HG03039 (cell line): ENCODE measurements at regions not wholly inside any gene's neighbourhood (a gene's known extent, or its start where the extent isn't known, plus 50 kb on each side); places are given as distances from the start of the nearest gene placed in this dataset.

Experiments used
- ATAC-seq: cut with Tn5 transposase; IDR thresholded peaks from one replicate; pipeline ENCODE4 v1.9.1; 2021; ENCODE audit warnings: mild to moderate bottlenecking, moderate library complexity; ENCODE audit not compliant: unreplicated experiment

DNA sequence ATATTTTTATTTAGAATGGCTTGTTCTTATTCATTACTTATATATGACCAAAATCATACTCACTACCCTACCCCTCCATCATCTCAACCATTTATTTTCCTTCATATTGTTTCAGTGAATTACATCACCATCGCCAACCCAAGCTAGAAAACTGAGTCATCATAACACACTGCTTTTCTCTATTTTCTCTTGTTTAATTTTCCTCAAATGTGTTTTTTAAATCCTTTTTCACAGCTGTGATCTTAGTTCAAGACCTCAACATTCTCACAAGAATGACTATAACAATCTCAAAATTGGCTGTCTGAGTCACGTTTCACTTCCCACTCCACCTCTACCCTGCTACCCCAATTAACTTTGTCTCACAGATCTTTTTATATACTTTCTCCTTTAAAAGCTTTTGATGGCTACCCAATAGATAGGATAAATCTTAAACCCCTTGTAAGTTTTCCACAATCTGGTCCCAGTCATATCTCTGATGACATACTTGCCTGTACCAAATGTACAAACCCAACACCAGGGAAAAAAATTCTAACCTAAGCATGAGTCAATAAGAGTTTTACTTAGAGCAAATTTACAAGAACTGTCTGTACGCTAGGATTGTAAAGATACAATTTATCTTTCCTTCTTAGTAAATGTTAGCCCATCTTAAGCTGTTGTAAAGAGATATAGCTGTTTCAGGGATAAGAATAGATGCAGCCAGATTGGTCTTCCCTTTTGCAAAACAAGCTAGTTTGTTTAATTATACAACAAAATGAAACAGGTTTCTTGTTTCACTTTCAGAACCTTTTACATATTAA, 635.1 kb upstream of the SLC39A10 start:
- ATAC-seq = peak; percentile 81

- ATAC-seq = no peak
Observed at GRCh38 chr2:195018462-195018861, 638.6 kb upstream of the SLC39A10 start.

DNA sequence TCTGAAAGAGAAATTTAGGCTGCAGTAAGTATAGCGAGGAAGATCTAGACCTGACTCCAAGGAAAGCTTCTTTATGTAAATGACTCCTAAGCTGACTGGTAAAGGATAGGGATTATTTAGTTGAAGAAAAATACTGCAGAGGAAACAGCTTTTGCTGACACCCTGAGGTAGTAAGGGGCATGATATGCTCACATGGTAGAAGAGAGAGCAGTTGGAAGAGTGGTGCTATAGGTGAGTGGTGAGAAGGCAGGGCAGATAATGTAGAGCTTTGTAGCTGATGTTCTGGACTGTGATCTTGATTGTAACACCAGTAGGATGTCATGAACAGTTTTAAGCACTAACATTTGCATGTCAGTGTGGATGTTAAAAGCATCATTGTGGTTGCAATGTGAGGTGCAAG, 639.1 kb upstream of the SLC39A10 start:
- no peak for ATAC-seq

DNA sequence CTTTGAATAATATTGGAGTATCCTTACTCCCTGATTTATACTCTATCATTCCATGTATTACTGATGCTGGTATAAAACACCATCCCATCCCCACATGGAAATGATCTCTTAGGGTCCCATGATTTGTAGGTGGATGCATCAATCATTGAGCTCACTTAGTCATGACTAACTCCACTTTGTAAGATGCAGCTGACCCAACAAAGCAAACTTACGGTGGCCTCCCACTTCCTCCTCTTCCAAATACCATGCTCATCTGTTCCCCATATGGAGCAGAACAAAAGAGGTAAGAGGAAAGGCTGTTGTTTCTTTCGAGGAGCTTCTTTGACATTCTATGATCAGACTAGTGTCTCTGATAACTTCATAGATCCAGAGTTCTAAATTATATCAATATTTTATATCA, 640.2 kb upstream of the SLC39A10 start:
- ATAC-seq = no peak

- ATAC-seq = no peak
Observed at GRCh38 chr2:195009202-195009601, 647.8 kb upstream of the SLC39A10 start.

DNA sequence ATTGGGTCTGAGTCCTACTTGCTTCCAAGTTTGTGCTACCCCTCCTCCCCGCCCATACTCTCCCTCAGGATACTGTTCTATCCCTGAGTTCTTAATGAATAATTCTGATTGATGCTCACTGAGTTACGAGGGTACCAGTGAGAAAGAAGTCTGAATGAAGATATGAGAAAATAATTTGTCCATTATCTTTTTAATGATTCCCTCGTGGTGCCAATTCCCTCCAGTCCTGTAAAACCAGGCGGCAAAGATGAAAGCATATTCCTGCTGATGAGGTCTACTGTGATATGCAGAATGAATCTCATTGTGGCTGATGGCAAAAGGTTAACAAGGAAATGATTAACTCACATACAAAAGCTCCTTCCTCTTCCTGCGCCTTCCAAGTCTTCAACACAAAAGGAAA, 650.2 kb upstream of the SLC39A10 start:
- no peak for ATAC-seq

- no peak for ATAC-seq
Observed at GRCh38 chr2:195003881-195004471, 653.0 kb upstream of the SLC39A10 start.

DNA sequence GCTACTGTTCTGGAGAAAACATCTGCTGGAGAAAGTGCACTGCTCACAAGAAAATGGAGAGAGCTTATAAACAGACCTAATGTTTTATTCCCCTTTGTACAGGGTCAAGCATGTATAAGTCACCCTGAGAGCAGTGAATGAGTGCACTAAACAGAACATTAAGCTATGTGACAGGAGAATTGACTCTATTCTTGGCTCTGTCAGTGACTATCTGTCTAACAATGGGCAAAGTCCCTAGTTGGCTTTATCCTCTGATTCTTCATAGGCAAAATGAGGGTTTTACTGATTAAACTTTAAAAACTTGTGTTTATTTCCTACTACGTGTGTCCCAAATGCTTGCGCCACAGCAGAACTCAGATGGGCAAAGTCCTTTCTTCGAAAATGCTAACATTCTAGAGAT, 655.1 kb upstream of the SLC39A10 start:
- no peak for ATAC-seq

GRCh38 chr2:194999771-195000170, 657.3 kb upstream of the SLC39A10 start:
- ATAC-seq = no peak

DNA sequence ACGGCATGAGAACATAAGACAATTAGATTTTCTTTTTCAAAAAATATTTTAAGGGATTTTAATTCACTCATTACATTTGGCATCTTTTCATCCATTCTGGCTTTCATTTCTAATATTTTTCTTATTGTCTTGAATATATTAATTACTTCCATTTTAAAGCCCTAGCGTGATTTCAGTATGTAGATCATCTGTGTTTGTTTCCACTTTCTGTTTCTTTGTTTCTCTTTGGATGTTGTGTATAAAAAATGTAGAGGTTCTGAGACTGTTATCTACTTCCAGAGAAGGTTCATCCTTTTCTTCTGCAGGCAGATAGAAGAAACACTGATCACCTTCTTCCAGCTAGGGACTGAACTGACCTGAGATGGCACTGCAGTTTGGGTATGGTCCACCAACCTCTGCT, 664.4 kb upstream of the SLC39A10 start:
- ATAC-seq = no peak

GRCh38 chr2:194985258-194985657, 671.8 kb upstream of the SLC39A10 start:
- ATAC-seq = no peak

DNA sequence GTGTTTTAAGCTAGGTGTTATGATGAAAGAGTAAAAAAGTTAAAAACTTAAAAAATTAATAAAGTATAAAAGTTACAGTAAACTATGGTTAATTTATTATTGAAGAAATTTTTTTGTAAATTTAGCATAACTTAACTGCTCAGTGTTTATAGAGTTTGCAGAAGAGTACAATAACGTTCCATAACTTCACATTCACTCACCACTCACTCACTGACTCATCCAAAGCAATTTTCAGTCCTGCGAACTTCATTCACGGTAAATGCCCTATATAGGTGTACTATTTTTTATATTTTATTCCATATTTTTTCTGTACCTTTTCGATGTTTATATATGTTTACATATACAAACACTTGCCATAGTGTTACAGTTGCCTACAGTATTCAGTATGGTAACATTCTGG, 694.8 kb upstream of the SLC39A10 start:
- no peak for ATAC-seq

DNA sequence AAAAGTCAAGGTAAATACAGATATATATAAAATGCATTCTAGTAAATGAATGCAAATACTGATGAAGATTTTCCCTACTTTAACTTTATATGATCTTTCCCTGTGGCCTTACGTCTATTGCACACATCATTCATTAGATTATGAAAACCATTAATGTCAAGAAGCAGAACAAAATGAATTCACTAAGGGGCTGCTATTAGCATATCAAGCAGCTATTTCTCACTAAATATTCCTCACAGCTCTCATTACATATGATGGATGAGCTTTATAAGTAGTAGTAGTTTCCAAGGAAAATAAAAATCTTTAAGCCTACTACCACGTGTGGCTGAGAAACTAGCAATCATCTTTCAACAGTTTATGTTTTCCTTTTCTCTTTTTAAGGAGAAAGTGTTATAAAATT, 702.8 kb upstream of the SLC39A10 start:
- no peak for ATAC-seq

DNA sequence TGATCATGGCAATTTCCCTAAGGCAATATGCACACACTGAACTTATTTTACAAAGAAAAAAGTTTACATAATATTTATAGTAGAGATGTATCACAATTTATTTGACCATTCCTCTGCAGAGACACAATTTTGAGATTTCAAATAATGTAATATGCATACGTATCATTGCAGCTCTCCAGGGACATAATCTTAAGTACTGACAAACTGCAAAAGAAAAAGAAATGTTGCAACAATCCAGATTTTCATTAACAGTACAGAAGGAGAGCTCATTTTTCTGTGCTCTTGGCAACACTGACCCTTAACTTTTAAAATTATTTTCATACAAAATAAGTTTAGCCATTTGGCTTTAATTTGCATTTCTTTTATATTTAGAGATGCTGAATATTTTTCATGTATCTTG, 710.2 kb upstream of the SLC39A10 start:
- no peak for ATAC-seq

DNA sequence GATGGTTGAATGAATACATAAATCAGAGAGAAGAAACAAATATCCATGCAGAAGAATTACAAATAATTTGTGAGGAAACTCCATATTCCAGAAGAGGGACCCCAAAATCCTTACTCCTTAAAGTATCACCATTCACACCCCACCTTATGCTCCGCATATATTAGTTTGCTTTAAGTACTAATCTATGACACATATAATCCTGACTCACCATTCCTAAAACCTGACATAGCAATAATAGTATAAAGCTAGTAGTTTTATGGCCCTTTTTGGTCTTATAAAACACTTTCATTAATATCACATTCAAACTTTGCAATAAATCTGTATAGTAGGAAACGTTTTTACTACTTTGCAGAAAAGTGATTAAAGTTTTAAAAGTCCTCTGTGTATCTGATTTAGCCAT, 719.0 kb upstream of the SLC39A10 start:
- ATAC-seq = no peak

DNA sequence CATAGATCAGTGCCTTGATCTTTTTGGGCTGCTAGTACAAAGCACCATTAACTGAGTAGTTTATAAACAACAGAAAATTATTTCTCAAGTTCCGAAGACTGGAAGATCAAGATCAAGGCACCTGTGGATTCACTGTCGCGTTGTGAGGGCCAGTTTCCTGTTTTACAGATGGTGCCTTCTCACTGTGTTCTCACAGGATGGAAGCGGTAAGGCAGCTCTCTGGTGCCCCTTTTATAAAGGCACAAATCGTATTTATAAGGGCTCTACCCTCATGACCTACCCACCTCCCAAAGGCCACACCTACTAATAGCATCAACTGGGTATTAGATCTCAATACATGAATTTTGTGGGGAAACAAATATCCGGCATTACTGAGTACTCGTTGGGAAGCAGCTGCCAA, 729.5 kb upstream of the SLC39A10 start:
- ATAC-seq = no peak

GRCh38 chr2:194926873-194927272, 730.2 kb upstream of the SLC39A10 start:
- no peak for ATAC-seq

DNA sequence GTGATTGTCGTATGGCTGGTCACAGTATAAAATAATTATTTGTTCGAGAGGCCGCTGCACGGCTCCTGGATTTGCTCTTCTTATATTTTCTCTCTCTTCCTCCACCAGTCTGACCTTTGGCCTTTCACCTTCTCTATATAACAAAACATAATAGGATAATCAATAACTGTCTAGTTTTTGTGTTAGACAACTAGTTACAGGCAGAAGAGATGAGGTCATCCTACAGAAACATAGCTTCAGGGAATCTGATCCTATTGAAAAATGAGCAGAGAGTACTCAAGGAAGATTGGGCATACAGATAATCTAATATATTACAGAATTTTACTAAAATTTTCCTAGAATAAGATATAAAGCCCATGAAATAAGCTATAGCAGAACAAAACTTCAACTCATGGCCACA, 731.3 kb upstream of the SLC39A10 start:
- no peak for ATAC-seq

DNA sequence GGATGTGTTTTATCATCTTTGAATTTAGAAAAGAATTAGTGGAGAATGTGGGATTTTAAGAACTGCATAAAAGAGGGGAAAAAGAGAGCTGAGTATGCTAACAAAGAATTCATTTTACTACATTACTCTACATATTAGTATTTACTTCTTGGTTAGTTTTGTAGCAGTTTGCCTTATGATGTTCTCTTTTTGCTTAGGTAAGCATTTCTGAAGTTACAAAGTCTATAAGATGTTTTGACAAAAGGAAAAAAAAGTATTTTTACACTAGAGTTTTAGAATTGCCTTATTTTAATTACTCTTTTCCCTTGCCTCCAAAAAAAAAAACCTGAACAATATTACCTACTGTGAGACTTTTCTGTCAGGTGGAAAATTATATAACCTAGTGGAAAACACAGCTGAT, 739.5 kb upstream of the SLC39A10 start:
- ATAC-seq = no peak

DNA sequence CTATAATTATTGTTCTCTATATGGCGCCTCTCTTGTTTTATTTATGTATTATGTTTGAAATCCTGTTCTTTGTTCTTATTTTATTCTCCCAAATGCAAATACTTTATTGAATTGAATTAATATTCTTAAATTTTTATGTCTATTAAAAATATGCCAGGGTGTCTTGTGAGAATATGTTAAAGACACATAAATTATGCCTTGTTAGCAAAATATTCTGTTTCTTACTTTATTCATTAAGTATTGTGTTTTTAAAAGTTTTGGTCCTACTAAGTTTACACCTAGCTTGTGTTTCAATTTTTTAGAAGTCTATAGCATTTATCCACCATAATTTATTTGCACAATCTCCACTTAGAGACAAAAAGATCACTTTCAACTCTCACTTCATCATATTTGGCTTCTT, 741.5 kb upstream of the SLC39A10 start:
- no peak for ATAC-seq

DNA sequence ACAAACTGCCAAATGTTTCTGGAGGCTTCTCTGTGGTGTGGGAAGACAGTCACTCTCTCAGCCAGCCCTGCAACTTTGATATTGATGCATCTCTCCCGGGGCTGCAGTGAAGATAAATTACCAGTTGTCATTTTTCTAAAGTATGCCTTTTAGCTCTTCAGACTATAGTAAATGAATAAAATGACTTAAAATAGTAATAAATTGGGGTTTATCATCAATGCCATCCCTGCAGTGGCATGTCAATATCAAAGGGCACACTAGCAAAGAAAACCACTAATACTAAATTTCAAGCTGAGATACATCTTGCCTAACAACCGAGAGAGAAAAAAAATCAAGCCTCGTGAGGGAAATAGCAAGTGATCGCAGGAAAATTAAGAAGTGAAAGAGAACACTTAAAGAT, 749.5 kb upstream of the SLC39A10 start:
- ATAC-seq = no peak

DNA sequence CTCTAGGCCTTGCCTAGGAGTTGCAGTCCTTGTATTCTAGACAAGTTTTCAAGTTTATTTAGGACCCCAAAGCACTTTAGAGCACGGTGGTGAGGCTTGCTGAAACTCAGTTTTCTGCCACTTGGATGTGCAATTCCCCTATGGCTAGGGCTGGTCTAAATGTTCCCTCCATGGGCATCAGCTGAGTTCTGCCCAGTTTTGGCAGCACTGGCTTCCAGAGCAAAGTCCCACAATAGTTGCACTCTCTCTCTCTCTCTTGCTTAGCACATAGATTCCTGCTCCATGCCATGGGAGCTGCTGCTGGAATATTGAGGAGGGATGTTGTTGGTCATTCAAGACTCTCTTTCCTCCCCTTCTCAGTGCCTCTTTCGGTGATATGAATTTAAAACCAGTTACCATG, 760.2 kb upstream of the SLC39A10 start:
- ATAC-seq = no peak

DNA sequence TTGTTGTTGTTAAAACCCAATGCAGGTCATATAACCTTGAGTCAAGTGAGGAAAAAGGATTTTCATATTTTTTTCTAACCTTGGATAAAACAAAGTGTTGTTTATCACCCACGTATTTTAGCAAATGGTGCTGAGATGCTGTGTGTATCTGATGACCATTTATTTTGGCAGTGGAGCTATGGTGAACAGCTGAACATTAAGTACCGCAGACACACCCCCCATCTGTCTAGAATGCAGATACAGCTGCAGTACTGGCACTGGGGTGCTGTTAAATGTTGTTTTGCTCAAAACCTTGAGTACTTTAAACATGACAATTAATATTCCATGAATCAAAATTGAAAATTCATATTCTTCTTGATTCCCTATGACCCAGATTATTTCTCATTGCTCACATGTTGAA, 773.3 kb upstream of the SLC39A10 start:
- no peak for ATAC-seq
